Activated CD8-positive, alpha-beta memory T cell treated with anti-CD3 and anti-CD28 coated beads for 4 hours (primary cell): ENCODE measurements at regions not wholly inside any gene's neighbourhood (a gene's known extent, or its start where the extent isn't known, plus 50 kb on each side); places are given as distances from the start of the nearest gene placed in this dataset.

Source experiments
- DNase-seq, 2 donors: peaks; one replicate each; pipeline ENCODE4 v3.0.0-alpha.2; 2020; ENCODE audit warnings: low read depth in 2 of 2

DNA sequence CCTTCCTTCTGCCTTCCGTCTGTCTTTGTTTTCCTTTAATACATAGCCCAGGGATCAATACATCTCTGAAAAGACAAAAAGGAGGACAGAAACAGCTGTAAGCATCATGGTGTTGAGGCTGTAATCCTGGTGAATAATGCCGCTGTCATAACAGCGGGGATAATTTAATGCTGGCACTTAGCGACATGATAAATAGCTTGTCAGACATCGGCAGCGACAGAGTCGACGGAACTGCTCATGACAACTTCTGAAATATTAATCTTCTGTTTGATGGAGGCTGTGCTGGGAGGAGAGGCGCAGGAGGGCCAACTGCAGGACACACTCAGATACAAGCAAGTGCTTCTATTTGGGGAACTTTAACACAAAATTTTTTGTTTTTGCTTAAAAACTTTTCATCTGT is 602.2 kb downstream of the GALR1 start:
- DNase-seq = no peak

- no peak for DNase-seq
Observed at GRCh38 chr18:77853859-77854258, 604.2 kb downstream of the GALR1 start.

GRCh38 chr18:77857678-77858655 is 608.3 kb downstream of the GALR1 start:
- no peak for DNase-seq

DNA sequence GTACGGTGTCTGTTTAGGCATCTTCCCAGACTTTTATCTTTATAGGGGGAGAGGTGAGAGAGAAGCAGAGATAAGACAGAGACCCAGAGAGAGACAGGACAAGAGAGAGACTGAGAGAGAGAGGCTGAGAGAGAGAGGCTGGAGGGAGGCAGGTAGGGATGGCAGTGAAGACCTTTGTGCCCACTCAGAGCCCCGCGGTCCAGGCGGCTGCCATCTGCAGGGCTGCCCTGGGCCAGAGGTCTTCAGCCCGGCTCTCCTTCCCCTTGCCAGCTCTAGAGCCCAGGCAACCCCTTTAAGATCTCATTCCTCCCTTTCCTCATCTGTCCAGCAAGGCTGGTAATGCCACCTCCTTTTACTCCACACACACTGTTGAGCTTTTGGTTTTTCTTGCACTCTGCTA is 610.0 kb downstream of the GALR1 start:
- DNase-seq = no peak

- DNase-seq = no peak
Observed at GRCh38 chr18:77862066-77862757, 612.6 kb downstream of the GALR1 start.

DNA sequence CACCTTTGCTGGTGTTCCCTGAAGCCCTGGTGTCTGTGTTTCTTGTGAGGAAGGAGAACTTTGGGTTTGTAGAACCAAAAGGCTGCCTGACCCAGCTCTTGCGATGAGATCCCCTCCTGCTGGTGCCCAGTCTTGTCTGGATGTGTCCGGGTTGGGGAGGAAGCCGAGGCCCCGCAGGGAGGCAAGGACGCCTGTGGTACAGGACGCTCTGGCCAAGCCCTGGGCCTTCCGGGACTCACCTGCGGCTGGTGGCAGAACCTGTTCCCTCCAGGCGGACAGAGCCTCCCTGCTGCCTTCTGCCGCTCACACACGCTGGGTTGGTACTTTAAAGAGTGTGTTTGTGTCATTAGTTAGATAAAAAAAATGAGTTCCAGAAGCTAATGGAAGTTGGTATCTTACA is 616.2 kb downstream of the GALR1 start:
- no peak for DNase-seq

DNA sequence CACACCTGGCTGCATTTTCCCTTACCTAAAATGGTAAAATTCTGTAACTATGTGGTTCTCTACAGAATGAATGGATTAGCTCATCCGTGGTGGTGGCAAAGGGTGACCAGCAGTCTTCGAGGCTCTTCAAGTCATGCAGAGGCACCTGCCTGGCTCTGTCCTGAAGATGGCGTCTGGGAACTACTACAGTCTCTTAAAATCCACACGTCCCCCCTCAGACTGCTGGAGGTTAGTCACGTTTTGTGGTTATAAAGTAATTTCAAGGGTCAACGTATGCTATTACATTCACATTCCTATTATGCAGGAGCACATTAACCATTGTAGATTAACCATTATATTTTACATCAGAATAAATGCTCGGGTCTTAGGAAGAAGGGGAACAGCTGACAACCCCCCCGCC is 616.7 kb downstream of the GALR1 start:
- DNase-seq = no peak

DNA sequence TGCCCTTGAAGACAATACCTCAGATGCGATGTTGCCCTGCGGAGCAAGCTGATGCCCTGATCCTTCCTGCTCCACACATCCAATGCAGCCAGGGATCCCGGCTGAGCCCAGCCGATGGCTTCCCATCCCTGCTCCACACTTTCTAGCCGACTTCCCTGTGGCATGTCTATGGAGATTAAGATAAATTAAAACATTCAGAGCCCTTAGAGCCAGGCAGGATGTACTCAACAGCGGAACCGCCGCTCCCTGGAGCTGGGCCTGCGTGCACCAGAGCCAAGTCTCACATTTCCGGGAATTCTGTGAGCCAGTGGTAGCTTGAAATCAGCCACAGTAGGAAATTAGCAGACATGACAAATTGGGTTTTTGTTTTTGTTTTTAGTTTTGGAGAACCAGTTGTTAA is 620.6 kb downstream of the GALR1 start:
- DNase-seq = no peak

DNA sequence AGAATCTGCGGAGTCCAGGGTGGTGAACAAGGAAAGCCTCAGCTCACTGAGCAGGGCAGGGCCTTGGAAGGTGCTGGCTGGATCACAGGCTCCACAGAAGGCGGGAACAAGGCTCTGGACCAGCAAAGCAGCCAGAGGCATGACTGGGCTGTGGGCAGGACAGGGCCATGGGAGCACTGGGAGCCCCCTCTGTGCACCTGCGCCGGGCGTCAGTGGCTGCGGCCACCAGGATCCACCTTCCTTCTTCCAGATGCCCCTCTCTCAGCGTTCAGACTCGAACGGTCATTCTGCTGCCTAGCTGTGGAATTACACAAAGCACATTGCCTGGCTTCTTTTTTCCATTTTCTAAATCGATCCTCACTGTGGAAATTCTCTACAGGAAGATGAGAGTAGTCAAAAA is 621.2 kb downstream of the GALR1 start:
- no peak for DNase-seq

- no peak for DNase-seq
Observed at GRCh38 chr18:77872166-77872565, 622.5 kb downstream of the GALR1 start.

DNA sequence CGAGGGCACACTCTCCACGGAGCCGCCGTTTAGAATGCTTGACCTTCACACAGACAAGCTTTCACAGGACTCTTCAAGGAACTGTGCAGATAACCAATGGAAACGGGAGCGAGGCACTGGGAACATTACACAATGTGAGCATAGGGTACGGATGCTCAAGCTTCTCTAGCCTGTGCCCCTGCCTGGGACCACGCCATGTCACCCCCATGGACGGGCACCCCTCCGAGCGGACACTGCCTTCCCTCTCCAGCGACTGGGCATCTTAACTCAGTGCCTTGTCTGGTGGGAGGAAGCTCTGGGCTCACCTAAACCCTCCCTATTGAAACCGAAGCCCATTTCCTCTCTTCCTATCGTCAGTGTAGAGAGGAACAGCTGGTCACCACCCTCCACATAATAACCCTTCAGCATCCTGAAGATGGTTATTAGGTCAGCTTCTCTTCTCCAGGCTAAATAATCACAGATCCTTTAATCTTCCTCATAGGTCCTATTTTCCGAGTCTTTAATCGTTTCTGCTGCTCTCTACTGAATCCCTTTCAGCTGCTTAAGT is 626.7 kb downstream of the GALR1 start:
- no peak for DNase-seq

DNA sequence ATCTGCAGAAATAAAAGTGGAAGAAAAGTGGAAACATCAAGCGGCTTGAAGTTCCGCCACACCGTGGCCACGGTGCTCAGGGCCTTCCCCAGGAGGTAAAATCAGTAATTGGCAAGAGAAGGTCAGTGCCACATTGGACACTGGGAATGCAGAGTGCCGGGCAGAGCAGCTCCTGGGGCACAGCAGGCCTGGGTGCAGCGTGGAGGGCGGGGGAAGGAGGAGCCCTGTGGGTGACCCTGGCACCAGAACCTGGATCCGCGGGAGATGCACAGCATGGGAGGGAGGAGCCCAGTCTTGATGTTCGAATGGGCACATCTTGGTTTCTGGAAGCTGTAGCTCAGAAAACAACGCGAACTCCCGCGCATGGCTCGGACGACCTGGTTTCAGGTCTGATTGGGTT is 630.2 kb downstream of the GALR1 start:
- no peak for DNase-seq

DNA sequence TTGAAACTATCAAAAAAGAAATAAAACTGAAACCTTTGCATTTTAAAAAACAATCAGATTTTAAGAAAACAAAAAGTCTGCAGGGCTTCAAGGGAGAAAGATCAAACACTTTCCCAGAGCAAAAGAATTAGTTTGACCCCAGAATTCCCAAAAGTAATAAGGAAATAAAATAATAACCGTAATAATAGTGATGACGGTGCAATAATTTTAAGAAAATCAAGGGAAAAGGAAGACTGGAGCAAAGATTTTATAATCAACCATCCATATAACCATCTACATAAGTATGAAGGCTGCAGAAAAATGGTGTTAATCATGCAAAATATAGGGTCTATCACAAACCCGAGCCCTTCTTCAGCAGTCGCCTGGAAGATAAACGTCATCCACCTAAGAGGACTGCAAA is 634.8 kb downstream of the GALR1 start:
- no peak for DNase-seq

GRCh38 chr18:77894060-77894459 is 644.4 kb downstream of the GALR1 start:
- DNase-seq = no peak

GRCh38 chr18:77895250-77895649 is 645.6 kb downstream of the GALR1 start:
- DNase-seq = no peak

- no peak for DNase-seq
Observed at GRCh38 chr18:77896586-77897252, 647.1 kb downstream of the GALR1 start.

- DNase-seq = no peak
Observed at GRCh38 chr18:77897606-77898005, 648.0 kb downstream of the GALR1 start.

DNA sequence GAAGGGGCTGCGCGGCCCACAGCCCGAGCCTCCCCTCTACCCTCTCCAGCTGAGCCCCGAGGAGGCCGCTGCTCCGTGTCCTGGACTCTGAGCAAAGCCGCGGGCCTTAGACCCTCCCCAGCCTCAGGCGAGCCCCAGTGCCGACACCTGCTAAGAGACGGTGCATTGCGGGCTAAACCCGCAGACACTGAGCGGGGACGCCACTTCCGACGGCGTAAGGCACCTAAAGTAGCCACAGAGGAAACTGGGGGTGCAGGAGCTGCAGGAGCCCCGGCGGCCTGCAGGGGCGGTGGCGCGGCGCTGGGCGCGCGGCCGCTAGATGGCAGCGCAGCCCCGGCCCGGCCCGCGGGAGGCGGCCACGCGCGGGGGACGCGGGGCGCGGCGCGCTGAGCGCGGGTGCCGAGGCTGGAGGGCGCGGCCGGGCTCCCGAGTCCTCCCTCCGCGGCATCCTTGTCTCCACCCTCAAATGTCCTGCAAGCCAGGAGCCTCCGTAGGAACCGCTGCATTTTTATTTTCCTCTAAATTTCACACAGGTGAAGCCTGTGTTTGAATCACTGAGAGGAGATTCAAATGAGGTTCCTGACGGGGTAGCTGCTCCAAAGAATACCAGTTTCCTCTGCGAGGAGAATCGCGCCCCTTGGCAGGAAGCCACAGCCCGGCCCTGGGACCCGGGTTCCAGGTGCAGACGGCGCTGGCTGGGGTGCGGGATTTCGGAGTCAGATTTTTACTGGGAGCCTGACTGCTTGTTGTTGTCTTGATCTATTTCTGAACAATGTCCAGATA is 650.5 kb downstream of the GALR1 start:
- peak in 1 of 2 donors; percentile 5 for DNase-seq

GRCh38 chr18:77905011-77905410 is 655.4 kb downstream of the GALR1 start:
- DNase-seq = no peak

GRCh38 chr18:77905449-77906055 is 655.9 kb downstream of the GALR1 start:
- no peak for DNase-seq
